GM18505 (cell line): ENCODE measurements at regions not wholly inside any gene's neighbourhood (a gene's known extent, or its start where the extent isn't known, plus 50 kb on each side); places are given as distances from the start of the nearest gene placed in this dataset.

Source experiments
- ATAC-seq: cut with Tn5 transposase; IDR thresholded peaks from one replicate; pipeline ENCODE4 v1.9.1; 2021; ENCODE audit not compliant: unreplicated experiment
- POLR2A ChIP-seq: IDR thresholded peaks from 4 replicates; pipeline ENCODE4 v1.6.1; 2011; ENCODE audit warnings: borderline replicate concordance; ENCODE audit not compliant: insufficient read depth, insufficient read length; ENCODE audit errors: extremely low read depth

- peak; percentile 44 for ATAC-seq
These were observed 107.4 kb upstream of the SLC4A7 start for GRCh38 chr3:27591312-27592210.

GRCh38 chr3:27590437-27591298 is 106.5 kb upstream of the SLC4A7 start:
- TF ChIP-seq POLR2A, result no peak
- ATAC-seq, result no peak

More at GRCh38 chr3:27591312-27592210, 107.4 kb upstream of the SLC4A7 start:
- TF ChIP-seq POLR2A, result no peak

DNA sequence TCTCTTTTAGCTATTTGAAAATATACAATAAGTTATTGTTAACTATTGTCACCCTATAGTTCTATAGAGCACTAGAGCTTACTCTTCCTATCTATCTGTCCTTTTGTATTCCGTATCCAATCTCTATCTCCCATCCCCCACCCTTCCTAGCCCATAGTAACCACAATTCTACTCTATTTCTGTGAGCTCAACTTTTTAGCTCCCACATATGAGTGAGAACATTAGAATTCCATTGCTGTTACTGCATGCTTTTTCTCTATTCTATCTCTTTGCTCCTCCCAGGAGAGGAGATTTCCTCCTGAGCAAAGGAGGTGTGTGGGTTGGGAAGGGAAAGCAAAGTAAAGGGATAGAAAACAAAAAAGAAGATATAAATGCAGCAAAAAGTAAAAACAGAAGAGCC is 105.6 kb upstream of the SLC4A7 start:
- TF ChIP-seq POLR2A, result no peak
- no peak for ATAC-seq

DNA sequence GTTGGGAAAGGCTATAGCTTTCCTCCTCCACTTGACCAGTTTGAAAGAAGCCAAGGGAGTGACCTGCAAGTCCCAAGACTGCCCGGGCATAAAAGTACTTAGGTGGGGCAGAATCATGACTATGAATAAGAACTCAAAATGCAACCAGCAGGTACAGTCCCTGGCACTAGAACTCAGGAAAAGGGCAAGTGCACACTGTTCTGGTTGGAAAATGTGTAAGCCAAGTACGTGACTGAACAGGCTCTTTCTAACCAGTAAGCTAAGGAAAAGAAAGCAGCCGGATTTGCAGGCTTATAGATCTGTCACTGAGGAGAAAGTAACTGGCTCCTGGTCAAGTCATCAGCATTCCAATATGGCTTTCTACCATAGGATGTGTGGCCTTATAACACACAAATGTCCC is 101.2 kb upstream of the SLC4A7 start:
- ATAC-seq, result no peak
- TF ChIP-seq POLR2A, result no peak

GRCh38 chr3:27584874-27585273 is 100.7 kb upstream of the SLC4A7 start:
- no peak for TF ChIP-seq POLR2A
- ATAC-seq, result no peak

GRCh38 chr3:27581852-27582251 is 97.7 kb upstream of the SLC4A7 start:
- no peak for ATAC-seq

GRCh38 chr3:27578032-27578431 is 93.8 kb upstream of the SLC4A7 start:
- TF ChIP-seq POLR2A, result no peak
- no peak for ATAC-seq

More at GRCh38 chr3:27581852-27582251, 97.7 kb upstream of the SLC4A7 start:
- TF ChIP-seq POLR2A, result no peak

DNA sequence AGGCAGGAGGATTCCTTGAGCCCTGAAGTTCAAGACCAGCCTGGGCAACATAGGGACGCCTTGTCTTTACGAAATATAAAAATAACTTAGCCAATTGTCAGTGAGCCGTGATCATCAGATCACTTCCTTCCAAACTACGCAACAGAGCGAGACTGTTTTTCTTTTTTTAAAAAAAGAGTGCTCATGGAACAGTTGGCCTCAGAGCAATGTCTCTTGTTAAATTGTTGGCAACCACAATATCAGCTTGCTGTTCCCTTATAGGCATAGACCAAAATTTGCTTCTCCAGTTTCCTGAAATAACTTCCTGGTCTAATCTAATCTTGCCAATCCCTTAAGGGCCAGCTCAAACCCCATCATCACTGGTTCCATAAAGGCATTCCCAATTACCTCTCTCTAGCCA is 93.3 kb upstream of the SLC4A7 start:
- no peak for ATAC-seq
- no peak for TF ChIP-seq POLR2A

- no peak for ATAC-seq
- TF ChIP-seq POLR2A, result no peak
These were observed 92.0 kb upstream of the SLC4A7 start for GRCh38 chr3:27576171-27576570.

DNA sequence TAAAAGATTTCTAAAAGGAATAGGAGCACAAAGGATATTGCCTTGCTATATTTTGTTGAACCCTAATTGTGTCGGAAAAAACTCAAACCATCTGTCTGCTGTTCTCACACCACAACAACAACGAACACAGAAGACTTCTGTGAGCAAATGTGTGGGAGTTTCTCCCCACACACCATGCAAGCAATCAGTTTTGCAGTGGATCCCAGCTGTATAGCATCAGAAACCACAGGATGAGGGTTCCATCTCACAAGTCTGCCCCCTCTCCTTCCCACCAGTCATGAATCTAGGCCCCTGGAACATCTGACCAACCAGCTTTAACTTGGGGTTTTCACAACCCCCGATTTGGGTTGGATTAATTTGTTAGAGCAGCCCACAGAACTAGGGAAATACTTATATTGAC is 91.3 kb upstream of the SLC4A7 start:
- no peak for ATAC-seq
- no peak for TF ChIP-seq POLR2A

- no peak for ATAC-seq
- no peak for TF ChIP-seq POLR2A
These were observed 90.2 kb upstream of the SLC4A7 start for GRCh38 chr3:27574438-27574795.

- ATAC-seq, result no peak
- no peak for TF ChIP-seq POLR2A
These were observed 89.7 kb upstream of the SLC4A7 start for GRCh38 chr3:27573780-27574437.

DNA sequence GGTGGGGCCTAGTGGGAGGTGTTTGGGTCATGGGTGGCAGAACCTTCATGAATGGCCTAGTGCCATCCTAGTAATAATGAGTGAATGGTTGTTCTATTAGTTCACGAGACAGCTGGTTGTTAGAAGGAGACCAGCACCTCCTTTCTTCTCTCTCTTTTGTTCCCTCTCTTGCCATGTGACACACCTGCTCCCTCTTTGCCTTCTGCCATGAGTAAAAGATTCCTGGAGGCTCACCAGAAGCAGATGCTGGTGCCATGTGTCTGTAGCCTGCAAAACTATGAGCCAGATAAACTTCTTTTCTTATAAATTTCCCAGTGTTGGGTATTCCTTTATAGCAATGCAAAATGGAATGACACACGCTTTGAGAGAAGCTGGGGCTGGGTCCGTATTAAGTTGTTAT is 89.0 kb upstream of the SLC4A7 start:
- no peak for ATAC-seq
- TF ChIP-seq POLR2A, result no peak
